ENCODE measurements at regions not wholly inside any gene's neighbourhood (a gene's known extent, or its start where the extent isn't known, plus 50 kb on each side); places are given as distances from the start of the nearest gene placed in this dataset.

DNA sequence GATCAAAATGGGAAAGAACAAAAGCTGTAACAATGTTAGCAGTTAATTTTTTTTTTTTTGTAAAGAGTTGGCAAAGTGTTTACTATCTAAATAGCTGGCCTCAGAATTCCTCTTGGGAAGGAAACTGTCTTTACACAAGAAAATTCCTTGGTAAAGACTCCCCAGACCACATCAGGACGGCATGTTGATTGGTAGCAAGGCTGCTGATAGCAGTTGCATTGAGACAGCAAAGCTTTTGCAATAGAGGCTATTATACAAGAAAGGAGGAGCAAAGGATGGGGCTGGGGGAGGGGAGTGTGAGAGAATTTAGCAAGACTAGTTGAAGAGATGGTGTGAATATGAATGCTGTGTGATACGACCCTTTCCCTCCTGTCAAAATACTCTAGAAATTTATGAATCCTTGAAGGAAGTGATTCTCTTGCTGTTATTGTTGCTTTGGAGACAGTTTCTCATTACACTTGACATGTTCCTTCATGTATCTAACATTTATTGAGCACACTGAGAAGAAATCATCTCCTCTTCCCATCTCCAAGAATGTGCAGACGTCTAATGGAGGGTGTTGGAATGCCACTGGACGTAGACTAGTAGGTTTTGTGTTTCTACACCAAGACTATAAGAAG is 355.6 kb downstream of the SIPA1L2 start:
- no peak for DNase-seq

DNA sequence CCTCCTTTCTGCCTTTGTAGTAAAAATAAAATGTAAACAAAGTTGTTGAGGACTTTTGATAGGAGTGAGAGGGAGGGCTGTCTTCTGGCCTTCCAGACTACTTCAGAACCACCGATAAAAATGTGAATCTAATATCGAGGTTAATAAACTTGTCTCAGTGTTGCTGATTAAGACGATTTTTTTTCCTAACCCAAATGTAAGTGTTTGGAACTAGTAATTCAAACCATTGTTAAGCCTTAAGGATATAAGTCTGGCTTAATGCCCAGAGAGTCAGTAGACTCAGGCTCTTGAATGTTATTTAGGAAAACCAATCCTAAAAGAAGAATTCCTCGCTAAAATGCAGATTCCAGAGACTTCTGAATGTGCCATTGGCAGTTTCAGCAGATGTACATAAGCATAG is 356.9 kb downstream of the SIPA1L2 start:
- DNase-seq = no peak

DNA sequence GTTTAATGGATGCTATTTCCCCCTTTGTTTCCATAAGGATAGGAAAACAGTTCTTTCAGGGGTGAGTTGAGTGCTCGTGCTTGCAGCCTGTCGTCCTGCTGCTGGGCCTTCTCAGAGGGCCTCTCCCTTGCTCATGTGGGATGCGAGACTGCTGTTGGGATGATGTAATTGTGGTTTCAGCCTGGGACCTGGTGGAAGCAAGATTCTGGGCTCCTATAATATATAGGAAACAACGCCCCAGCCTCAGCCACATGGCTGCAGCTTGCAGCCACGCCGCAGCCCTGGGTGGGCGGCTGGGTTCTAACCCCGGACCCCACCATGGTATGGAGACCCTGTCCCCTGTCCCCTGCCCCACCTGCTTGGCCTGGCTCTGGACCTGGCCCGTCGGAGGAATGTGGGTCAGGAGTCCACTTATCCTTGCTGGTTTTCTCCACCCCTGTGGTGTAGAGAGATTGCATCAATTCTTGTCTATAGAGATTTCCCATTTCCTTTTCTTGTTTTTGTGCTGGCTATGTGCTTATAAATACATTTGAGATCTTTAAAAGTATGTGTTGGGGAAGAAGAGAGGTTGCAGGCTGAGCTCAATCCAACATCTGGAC is 357.8 kb downstream of the SIPA1L2 start:
- no peak for DNase-seq

DNA sequence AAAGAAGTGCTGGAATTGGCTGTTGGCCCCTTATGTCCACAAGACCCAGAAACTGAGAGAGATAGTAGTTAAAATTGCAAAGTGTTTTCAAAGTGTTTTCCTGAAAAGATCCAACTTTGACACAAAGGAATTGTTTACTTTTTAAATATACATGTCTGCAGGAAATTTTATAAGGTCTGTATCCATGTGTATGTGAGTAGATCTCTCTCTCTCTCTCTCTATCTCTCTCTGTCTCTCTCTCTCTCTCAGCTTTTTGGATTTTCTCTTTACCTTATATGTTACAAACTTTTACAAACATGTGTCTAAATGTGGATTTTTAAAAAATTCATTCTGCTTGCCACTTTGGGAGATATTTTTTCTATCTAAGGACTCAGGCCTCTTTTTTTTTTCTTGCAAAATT is 358.6 kb downstream of the SIPA1L2 start:
- no peak for DNase-seq

DNA sequence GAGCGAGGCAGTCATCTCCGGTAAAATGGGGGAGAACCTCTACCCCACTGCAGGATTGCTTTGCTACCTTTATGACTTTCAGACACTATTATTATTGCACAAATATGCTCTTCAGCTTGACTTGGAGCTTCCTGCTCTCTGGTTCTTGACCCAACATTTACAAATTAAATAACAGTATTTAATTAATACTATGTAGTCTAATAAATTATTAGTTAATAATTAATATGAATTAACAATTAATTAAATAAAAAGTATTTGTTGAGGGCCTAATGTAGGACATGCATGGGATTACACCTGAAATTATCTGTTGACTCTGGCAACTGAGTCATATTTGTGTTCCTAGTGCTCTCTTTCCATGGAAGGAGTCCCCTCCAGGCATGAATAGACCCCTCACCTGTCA is 359.9 kb downstream of the SIPA1L2 start:
- no peak for DNase-seq

DNA sequence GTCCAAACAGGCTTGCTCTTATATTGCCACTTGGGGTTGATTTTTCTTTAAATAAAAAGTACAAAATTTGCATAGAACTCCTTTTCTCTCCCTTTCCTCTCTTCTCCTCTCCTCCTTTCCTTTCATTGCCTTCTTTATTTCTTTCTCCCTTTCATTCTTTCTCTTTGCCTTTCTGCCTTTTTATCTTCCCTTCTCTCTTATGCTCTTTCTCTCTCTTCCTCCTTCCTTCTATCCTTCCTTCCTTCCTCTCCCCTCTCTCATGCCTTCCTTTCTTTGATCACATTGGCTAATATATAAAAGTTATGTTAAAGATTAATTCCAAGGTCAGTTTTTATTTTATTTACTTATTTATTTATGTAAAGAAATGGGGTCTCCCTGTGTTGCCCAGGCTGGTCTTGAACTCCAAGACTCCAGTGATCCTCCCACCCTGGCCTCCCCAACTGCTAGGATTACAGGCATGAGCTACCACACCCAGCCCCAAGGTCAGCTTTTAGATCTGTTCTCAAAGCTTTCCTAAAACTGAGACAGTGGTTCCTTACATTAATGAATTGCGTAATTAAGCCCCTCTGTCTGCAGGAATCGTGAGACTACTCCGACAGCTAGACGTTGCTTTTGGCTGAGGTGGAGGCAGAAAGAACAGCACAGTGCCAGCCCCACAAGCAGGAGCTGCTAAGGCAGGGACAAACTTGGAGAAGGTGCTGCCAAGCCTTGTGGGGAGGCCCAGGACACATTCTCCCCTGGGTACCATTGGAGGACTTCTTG is 361.9 kb downstream of the SIPA1L2 start:
- no peak for DNase-seq

DNA sequence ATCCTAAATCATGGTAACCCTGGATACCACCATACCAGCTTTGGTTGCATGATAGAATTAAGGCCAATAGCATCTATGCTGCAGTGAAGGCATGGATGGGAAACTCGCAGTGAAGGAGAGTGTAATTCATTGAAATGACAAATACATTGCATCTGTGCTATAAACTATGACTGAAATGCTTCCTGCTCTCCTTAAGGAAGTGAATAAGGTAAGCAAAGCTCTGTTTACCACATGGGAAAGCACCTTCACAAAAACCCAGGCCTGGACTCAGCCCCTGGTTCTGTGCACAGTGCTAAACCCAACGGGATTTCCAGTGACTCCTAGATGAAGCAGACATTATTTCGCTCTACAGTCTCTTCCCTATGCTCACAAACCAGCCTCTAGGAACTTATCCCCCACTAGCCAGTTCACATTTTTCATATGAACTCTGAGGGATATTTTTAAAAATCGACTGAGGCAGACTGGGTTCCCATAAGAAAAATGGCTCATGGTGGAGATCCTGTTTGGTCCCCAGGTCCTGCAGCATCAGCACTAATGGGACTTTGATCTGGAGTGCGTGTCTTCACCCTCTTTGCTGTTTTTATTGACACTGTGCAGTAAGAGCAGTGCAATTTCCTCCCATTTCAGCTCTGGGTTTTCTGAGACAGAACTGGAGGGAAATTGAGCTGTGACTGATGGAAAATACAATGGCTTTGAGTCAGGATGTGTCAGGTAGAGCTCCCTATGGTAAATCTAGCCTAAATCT is 362.7 kb downstream of the SIPA1L2 start:
- no peak for DNase-seq

DNA sequence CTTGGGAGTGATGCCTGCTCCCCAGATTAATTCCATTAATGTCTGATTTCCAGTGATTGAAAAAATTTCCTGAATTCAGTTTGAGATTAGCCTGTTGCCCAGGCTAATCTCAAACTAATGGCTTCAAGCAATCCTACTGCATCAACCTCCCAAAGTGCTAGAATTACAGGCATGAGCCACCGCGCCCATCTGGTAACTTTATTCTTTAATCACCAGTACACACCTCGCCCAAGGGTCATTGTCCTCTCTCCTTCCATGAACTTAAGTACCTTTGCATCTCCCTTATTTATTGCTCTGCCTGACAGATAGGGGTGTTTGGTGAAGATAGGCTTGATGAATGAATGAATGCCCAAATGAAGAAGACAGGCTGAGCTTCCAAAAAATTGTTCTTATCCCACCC is 366.5 kb downstream of the SIPA1L2 start:
- no peak for DNase-seq

DNA sequence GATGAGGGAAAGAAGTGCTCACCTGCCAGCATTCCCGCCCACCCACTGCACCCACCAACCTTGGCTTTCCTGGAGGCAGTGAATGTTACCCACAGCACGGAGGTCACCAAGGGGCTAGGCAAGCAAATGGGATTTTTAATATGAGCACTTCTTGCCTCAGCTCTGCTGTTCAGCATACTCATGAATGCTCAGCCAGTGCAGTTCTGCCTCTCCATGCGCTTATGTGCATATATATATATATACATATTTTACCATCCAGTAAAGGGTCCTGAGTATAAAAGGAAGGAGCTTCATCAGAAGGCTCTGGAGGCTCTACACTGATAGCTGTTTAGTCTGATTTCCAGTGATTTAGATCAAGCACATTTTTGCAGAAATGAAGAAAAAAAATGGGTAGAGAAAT is 366.9 kb downstream of the SIPA1L2 start:
- no peak for DNase-seq

DNA sequence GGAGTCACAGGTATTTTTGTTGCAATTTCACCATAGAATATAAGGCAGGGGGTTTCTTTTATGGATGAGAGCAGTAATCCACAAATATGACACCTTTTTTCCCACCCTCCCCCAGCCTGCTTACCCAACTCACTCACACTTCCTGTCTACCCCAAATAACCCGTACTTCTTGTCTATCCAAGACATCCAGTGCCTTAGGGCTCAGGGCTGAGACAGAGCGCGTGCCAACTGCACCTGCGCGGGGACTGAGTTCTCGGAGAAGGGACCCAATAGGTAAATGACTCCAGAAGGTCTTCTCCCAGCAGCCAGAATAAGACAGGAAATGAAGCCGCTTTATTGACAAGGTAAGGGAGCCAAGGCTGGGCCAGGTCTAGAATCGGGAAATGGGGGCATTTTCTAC is 369.1 kb downstream of the SIPA1L2 start:
- no peak for DNase-seq

DNA sequence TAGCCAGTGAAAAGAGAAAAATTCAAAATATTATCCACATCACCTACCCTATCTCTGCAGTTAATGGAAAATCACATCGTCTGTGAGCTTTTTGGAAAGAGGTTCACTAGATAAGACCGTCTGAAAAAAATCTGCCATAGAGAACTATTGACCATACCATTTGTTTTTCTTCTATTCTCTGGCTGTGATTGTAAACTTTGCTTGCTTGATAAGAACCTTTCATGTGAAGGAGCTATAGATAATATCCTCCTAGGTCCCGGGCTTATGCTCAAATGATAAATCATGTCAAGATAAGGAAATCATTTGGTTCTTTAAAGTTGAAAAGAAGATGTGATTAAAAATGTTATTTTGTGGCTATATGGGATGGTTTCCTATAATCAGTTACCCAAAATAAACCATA is 369.9 kb downstream of the SIPA1L2 start:
- DNase-seq = no peak

DNA sequence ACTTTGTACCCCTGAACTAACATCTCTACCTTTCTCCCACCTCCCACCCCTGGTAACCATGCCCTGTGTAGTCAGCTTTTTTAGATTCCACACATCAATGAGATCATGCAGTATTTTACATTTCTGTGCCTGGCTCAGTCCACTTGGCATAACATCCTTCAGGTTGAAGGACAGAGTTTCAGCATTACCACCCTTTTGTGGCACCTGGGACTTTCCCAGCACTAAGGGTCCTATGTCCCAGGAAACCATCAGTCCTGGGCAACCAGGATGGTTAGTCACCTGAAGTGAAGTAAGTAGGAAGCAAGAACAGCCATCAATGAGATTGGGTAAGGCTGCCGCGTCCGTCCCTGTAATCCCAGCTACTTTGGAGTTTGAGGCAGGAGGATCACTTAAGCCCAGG is 370.6 kb downstream of the SIPA1L2 start:
- DNase-seq = no peak

DNA sequence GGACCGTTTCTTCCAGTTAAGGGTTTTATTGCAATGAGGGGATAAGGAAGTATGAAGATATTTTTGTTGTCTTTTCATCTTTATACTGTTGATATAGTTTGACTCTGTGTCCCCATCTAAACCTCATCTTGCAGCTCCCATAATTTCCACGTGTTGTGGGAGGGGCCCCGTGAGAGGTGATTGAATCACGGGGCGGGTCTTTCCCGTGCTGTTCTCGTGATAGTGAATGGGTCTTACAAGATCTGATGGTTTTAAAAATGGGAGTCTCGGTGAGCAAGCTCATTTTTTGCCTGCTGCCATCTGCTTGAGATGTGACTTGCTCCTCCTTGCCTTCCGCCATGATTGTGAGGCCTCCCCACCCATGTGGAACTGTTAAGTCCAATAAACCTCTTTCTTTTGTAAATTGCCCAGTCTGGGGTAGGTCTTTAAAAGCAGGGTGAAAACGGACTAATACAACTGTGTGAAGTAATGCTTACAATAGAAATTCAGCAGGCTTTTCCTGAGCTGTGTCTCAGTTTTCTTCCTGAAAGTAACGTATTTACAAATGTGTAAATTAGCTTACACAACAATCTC is 377.3 kb downstream of the SIPA1L2 start:
- DNase-seq = no peak

DNA sequence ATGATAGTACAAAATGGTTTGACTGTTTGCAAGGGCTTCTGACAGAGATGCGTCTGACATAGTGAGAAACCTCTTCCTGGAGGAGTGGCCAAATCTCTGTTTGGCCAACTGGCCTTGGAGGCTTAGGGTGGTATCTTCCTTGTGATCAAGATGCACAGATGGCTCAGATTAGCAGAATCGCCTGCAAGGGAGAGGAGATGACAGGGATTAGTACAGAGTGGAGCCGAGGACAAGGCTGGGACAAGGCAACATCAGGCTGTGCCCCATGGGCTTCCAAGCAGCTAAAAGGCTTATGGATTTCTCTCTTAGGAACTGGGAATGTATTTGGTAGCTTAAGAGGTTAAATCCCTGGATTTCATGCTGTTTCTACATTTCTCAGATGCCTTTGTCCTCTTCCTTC is 379.1 kb downstream of the SIPA1L2 start:
- DNase-seq = no peak

DNA sequence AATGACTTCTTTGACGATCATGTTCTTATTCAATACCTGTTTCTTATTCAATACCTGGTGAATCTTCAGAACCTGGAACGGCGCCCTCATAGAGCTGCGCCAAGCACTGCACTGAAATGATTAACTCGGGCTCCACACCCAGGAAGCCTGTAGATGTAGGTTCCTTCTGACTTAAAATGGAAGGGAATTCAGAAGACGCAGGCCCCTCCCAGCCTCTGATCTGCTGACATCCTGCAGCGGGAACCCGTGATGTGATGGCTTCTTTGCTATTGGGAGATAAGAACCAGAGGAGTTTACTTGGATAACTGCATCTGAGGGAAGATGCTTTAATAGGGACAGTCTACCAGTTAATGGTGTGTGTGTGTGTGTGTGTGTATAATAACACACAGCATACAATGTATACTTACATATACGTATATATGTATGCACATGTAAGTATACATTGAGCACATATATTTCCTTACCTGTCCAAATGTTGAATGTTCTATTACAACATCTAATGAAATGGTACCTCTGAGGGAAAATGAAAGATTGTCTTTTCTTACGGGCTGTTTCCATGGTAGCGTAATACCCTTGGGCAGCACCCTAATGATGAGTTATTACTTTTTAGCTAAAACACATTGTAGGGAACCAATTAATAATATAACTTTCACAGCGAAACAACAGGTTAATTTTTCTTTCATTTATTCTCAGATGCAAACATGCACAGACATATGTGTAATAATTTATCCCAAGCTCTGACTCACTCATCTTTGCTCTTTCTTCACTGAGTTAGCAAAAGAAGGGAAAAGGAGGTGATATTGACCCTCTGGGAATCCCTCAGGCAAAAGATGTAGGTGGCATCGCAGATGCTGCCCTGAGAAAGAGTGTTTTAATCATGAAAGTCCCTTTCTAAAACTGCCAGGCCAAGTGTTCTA is 379.8 kb downstream of the SIPA1L2 start:
- no peak for DNase-seq

DNA sequence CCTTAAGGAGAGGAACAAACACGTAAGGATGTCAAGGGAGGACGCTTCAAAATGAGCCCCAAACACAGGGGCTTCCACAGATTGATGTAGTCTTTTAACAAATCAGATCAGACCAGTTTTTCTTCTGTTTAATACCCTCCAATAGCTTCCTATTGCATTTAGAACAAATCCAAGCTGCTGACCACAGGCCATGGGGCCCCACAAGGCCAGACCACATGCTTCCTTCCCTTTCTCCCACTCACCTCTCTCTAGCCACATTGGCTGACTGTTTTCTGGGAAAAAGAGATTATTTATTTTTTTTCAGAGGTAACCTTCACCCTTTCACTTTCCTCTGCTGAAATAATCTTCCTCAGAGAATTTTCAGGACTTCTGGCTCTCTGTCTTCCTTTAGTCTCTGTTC is 380.6 kb downstream of the SIPA1L2 start:
- no peak for DNase-seq

DNA sequence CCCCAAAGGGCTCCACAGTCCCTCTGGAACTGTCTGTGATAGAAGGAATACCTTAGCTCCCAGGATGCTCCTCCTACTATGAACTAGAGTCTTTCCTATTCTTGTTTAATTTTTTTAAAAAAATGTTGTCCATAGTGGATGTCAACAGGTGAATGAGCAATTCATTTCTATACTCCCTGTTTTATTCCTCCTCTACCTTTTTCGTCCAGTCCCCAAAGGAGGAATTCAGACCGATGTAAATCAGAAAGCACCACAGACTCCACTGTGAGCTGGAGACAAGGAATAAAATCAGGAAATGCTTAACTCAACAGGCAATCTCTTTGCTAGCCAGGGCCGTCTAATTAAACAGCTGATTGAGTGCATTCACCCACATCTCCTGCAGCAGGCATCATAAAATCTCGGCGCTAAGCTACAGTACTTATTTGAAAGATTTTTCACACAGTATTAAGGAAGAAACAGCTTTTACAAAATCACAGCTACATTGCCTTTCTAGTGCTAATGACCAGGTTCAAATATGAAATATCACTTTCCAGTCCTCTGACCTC is 381.6 kb downstream of the SIPA1L2 start:
- no peak for DNase-seq

DNA sequence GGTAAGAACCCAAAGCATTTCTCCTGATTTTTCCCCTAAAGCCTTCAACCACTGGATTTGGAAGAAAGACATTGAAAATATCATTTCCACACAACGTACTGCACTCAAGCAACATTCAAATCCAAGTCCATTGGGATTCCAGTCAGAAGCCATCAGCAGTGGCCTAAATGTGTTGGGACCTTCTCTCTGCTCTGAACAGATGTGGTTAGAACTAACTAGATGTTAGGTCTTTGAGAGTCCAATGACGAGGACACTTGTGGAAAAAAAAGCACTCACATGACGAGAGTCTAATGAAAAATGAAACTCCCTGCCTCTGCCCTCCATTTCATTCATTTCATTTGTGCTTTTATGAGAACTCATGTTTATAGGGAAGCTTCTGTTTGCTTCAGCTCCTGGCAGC is 382.3 kb downstream of the SIPA1L2 start:
- DNase-seq = no peak

DNA sequence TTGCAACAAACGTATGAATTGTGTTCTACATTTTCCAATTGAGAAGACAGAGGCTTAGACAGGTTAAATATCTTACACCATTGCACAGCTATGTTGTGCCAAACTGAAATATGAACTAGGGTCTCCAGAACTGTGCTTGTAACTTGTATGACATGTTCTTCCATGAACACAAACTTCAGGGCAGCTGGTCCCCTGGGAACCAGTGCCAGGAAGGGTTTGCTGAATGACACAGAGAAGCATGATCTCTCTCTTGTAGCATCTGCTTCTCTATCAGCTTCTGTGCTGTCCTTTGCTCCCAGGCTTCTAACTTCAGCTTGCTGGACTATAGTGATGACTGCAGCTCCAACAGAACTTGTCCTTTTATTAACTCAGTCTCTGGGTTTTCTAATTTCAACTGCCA is 385.5 kb downstream of the SIPA1L2 start:
- DNase-seq = no peak

DNA sequence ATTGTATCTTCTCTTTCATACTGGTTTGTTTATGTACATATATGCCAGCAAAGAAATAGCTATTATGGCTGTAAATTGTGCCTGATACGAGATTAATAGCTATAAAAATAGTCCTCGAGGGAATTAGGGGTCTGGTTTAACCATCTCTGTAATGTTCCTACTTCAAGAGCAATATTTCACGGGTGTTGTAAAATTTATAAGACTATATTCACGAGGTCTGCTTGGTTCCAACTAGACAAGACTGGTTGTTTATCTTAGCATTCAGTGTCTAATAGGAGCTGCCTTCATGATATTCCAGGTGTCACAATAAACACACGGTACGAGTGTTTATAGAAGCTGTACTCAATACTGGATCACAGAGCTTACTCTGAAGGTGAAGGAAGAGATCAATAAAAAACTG is 389.9 kb downstream of the SIPA1L2 start:
- no peak for DNase-seq

DNA sequence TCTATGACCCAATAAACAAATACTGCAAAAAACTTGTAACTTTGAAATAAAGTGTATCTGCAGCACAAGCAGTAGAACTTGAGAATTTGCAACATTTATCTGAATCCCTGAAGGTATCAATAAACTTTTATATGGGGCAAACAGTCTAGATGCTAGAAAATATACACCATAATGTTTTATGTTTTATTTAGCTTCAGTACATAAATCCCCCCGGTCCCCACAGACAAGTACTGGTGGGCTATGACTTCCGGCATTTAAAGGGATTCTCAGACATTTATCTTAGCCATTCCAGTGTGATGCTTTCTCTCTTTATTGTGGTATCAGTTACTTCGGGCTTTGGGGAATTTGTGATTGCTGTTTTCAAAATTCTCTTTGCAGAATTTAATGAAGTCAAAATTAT is 390.4 kb downstream of the SIPA1L2 start:
- no peak for DNase-seq

DNA sequence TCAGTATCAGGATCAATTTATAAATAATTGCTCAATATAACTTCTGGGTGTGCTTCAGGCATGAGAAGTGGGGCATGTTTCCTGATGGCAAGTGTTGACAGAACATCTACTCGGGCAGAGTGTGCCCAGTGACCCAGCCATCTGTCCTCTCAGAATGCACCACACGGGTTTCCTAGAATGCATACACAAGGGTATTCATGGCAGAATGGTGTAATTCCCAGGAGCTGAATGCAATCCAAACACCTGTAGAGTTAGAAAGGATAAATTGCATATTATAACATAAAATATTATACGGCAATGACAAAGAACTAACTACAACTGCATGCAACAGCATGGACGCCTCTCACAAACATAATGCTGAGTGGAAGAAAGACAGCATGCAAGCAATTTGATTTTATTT is 391.9 kb downstream of the SIPA1L2 start:
- no peak for DNase-seq

All from dermis blood vessel endothelial cell (primary cell).